ENCODE measurements at regions not wholly inside any gene's neighbourhood (a gene's known extent, or its start where the extent isn't known, plus 50 kb on each side); places are given as distances from the start of the nearest gene placed in this dataset.
"Not testable (repeated sequence)": the region's sequence is repeated elsewhere in the genome, so short reads cannot be mapped to it uniquely, and the experiment has no call there.

DNA sequence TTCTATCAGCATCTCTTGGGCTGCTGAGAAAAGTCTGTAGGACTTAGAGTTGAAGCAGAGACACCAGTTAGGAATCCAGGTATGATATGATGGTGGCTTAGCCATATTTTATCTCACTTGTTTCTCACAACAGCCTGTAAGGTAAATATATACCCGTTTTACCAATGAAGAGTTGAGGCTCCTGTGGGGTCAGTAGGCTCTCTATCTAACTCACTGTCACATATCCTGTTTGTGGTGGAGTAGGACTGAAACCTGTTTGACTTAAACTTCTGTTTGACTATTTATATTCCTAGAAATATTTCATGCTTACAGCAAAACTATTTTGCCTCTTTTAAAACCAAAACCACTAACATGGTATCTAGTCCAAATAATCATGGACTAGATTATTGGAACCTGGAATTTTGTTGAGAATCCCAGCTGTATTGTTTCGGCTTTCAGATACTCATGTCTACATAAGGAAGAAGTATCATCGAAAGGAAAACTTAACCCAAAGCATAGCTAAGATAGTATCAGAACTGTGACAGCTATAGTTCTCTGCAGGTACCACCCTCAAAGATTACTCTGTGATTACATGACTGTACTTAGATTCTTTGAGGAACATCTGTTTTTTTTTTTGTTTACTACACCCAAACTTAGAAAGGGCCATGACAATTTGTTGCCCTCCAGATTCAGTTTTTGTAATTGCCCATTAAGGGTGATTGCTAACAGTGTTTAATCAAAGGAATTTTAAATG, 216.1 kb upstream of the THUMPD2 start:
- no peak for DNase-seq

- no peak for DNase-seq
Observed at GRCh38 chr2:39994151-39994550, 215.1 kb upstream of the THUMPD2 start.

DNA sequence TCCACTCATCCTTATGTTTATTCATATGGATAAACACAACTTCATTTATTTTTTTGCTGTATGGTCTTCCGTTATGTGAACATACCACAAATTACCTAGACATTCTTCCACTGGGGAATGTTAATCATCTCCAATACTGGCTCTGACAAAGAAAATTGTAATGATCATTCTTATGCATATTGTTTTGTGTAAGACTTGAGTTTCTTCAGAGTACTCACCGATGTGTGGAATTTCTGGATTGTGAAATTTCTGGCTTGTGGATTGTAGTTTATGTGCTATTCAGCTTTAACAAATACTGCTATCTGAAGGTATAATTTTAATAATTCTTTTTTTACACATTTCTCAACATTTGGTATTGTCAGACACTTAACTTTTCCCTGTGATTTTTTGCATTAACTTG, 212.2 kb upstream of the THUMPD2 start:
- DNase-seq: no peak

DNA sequence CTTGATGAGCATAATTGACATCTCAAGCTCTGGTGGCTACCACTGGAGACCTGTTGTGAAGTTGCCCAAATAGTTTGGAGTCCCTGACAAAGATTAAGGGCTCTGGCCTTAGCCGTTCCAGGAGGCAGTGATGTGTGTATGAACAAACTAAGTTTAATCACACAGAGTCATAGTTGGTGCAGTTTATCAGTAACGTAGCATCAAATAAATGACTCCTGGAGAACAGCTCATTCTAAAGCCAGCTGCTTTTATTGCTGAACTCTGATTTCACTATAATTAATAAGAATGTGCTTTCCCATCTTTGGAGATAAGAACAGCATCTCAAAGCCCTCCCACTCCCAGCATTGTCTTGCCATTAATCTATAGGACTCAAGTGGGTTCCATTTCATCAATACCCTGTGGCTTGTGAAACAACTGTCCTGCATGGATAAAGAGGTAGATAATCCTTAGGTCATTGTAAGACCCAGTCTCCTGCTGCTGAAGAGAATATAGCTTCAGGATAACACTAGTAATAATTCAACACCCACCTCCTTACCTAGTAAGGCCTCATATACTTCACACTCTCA, 211.4 kb upstream of the THUMPD2 start:
- DNase-seq: no peak

DNA sequence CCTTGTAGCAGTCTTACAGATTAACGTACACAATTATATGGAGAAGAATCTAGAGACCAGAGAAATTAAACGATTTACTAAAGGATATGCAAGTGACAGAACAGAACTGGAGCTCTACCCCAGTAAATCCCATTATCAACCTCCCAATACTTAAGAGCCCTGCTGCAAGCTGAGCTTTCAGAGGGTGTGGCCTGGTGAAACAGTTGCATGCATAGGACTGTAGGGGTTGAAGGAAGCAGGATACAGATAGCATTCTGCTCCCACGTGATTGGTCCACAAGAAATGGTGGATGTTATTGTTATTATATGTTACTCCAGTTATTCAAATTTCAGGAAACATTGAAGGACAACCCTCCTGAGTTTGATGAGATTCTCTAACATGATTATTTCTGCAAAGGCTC, 210.8 kb upstream of the THUMPD2 start:
- no peak for DNase-seq

DNA sequence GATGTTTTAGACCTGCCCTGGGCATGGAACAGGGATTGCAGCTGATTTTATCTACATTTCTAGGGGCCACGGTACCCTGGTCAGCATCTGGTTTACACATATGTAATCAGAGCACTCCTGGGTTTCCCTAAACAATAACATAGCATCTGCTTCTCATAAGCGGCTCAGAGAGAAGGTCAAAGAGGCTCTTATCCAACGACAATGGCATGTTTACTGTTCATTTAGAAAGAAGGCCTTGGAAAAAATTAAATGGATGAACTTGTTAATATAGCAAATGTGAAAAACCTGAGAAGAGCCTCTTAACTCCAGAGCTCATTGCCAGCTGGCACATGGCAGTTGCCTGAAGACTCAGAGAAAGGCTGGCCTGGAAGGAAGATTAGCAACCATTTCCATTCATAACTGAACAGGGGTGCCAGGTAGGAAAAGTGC, 202.8 kb upstream of the THUMPD2 start:
- DNase-seq: no peak

DNA sequence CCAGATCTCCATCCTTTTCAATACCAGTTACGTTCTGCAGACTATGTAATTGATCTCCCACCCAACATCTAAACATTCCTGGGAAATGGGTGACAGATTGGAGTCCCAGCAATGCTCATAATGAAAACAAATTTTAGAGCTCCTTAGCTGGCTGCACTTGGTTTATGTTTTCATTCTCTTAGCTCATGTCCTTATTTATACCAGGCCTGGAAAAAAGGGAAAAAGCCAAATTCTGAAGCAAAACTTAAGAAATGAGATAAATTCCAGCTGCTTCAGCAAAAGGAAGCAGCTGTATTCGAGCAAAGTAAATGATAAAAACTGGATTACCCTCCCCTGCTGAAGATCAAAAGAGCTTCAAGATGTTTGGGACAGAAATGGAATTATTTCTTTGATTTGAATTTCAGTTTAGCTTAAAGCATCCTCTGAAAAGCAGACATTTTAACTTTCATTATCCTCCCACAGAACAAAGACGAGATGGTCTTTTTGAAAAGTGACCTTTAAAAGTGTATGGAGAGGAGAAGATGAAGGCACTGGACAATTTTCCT, 196.5 kb upstream of the THUMPD2 start:
- DNase-seq: no peak

- no peak for DNase-seq
Observed at GRCh38 chr2:39968037-39968436, 189.0 kb upstream of the THUMPD2 start.

DNA sequence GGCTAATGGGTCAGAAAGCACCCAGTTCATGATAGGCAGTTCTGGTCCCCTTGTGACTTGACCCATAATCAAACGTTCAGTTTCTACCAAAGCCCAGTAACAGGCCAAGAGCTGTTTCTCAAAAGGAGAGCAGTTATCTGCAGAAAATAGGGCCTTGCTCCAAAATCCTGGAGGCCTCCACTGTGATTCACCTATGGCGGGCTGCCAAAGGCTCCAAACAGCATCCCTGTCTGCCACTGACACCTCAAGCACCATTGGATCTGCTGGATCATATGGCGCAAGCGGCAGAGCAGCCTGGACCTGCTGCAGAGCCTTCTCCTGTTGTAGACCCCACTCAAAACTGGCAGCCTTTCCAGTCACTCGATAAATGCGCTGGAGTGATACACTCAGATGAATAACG, 181.6 kb upstream of the THUMPD2 start:
- DNase-seq: not testable (repeated sequence)

- DNase-seq: no peak
Observed at GRCh38 chr2:39954346-39954745, 175.3 kb upstream of the THUMPD2 start.

GRCh38 chr2:39949131-39949530, 170.1 kb upstream of the THUMPD2 start:
- no peak for DNase-seq

DNA sequence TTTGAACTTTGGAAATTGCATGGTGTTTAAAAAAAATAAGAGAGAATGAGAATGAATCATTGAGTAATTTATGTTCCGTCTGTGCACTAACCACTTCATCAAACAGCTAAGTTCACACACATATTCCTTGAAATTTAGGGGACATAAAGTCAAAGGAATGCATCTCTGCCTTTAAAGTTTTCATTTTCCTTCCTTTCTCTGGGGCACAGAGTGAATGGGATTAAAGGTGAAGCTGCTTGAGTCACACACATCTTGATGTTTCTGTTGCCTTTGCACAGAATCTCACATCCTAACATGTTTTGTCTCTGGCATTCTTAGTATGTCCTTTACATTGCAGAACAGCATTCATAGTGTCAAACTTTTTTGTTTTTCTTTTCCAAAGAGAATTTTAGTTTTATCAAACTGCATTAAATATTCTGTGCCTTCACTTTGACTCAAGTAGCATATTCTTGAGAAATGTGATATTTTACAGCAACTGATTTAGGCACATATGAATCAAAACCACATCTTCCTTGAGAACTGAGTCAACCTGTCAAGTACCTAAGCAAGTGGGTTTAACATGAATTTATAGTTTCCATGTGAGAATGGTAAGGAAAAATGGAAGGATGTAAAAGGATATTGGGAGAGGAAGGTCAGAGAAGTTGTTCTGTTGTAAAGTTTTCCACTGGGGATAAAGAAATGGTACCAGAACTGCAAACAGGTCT, 169.1 kb upstream of the THUMPD2 start:
- no peak for DNase-seq

DNA sequence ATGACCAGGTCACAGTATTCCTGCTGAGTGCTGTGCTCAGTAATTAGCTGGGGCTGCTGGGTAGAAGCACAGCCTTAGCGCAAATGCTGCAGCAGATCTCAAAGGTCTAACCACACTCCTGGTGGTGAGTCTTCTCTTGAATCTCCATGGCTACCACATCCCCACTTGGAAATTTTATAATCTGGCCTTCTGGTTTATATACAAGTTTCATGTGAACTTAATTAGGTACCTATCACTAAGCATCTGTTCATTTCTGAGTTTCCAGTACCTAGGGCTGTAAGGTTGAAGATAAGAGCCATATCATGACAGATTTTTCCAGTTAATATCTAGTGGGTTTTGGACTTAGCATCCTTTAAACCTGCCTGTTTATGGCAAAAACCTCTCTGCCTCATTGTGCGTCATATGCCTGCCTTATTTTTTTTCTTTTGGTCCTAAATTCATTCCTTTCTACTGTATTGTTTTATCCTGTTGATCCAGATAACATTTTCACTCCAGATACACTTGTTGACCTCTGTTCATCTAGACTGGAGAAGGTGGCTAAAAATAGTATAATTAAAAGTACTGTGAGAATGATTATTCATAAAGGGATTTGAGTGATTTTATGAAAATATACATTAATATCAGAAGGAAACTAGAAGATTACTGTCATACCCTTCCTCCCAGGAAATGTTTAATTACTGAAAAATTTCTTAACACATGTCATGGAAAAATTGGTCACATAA, 168.4 kb upstream of the THUMPD2 start:
- no peak for DNase-seq

DNA sequence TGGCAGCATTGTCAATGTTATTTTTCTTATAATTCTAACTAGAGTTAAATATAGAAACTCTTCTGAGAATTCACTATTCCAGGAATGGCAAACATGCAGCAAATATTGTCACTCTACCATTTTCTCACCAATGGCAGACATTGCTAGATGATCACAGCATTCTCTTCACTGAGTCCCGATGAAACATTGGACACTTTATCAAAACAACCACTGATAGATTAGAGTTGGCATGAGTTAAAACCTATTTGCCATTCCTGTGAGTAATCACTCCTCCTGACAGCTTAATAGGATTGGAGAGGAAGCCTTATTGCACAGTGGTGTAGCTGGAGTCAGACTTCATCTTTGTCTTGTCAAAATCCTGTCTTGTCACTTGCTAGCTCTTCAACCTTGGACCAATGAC, 163.9 kb upstream of the THUMPD2 start:
- DNase-seq: no peak

- no peak for DNase-seq
Observed at GRCh38 chr2:39938035-39938835, 159.2 kb upstream of the THUMPD2 start.

GRCh38 chr2:39937621-39938020, 158.6 kb upstream of the THUMPD2 start:
- DNase-seq: no peak

DNA sequence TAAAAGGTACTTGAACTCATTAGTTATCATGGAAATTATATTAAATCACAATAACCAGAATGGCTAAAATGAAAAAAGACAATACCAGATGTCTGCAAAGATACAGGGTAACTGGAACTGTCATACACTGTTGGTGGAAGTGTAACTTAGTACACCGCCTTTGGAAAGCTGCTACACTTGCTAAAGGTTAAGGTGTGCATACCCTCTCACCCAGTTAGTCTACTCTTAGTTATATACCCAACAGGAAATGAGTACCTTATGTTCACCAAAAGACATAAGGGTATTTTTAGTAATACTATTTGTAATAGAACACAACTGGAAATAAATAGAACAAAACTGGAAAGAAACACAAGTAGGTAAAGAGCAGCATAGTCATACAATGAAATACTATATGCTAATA, 155.8 kb upstream of the THUMPD2 start:
- no peak for DNase-seq

DNA sequence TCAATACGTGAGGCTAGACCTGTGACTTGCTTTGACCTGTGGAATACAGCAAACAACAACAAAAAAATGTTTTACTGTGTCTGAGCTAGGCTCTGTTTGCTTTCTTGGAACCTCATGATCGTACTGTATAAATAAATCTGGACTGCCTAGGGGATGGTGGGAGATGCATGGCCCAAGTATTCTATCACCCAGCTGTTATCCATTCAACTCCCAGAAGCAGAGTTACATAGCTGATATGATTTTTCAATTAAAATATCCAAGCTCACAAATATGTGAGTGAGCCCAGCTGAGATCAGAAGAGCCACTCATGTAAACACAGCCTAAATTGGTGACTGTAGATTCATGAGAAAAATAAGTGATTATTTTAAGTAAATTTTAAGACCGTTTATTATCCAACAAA, 154.1 kb upstream of the THUMPD2 start:
- DNase-seq: no peak

DNA sequence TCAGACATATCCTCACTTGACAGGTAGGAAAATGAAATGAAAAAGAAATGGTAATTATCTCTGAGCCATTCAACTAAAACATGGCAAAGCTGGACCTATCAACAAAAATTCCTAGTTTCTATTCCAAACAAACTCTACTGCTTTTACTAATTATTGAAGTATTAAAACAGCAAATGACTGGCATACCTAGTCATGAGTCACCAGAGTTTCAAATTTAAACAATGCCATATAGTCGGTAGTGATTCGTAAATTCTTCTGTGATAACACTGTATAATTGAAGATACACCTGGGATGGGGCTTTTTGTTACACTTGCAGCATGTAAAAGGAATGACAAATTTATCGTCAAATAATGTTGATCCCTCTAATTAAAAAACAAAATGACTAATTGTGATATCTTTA, 153.1 kb upstream of the THUMPD2 start:
- DNase-seq: no peak

- no peak for DNase-seq
Observed at GRCh38 chr2:39930175-39930917, 151.3 kb upstream of the THUMPD2 start.

DNA sequence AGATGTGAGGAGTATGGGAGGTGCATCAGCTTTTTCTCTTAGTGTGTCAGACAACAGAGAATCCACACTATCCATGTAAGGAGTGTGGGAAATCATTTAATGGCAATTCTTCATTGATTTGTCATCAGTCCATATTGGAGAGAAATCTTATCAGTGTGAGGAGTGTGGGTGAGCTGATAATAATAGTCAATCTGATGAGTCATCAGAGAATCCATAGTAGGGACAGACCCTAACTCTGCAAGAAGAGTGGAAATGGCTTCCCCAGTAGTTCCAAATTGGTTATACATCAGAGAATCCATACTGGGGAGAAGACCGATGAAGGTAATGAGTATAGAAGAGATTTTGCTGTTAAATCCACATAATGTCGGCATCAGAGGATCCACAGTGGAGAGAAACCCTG, 150.5 kb upstream of the THUMPD2 start:
- DNase-seq: no peak

GRCh38 chr2:39925312-39925711, 146.3 kb upstream of the THUMPD2 start:
- no peak for DNase-seq
